Immature natural killer cell (primary cell): ENCODE measurements at regions not wholly inside any gene's neighbourhood (a gene's known extent, or its start where the extent isn't known, plus 50 kb on each side); places are given as distances from the start of the nearest gene placed in this dataset.

Experiments
- DNase-seq, 3 donors: peaks; one replicate each; pipeline ENCODE4 v3.0.0; 2022; ENCODE audit warnings: mixed read lengths in 1 of 3
- H3K27ac Mint-ChIP-seq, 6 donors: one replicate each; pipeline ENCODE4 v1.8.0; 2020; ENCODE audit warnings: mixed read lengths in 6 of 6, mild to moderate bottlenecking in 5 of 6, inconsistent platforms in 4 of 6, moderate library complexity in 3 of 6
- H3K27me3 Mint-ChIP-seq, 3 donors: one replicate each; pipeline ENCODE4 v1.8.0; 2020 to 2021; ENCODE audit warnings: low read depth in 3 of 3, mild to moderate bottlenecking in 3 of 3, mixed read lengths in 3 of 3, moderate library complexity in 3 of 3, inconsistent platforms in 1 of 3
- H3K36me3 Mint-ChIP-seq, 3 donors: one replicate each; pipeline ENCODE4 v1.8.0; 2020; ENCODE audit warnings: mixed read lengths in 3 of 3, inconsistent platforms in 2 of 3, mild to moderate bottlenecking in 2 of 3
- H3K4me1 Mint-ChIP-seq, 2 donors: one replicate each; pipeline ENCODE4 v1.8.0; 2020; ENCODE audit warnings: inconsistent platforms in 2 of 2, mild to moderate bottlenecking in 2 of 2, mixed read lengths in 2 of 2, moderate library complexity in 1 of 2
- H3K4me3 Mint-ChIP-seq, 5 donors: one replicate each; pipeline ENCODE4 v1.8.0; 2020; ENCODE audit warnings: mild to moderate bottlenecking in 5 of 5, mixed read lengths in 5 of 5, inconsistent platforms in 3 of 5, moderate library complexity in 3 of 5
- H3K9me3 Mint-ChIP-seq, 6 donors: one replicate each; pipeline ENCODE4 v1.8.0; 2020; ENCODE audit warnings: mild to moderate bottlenecking in 6 of 6, mixed read lengths in 6 of 6, inconsistent platforms in 4 of 6, moderate library complexity in 3 of 6

DNA sequence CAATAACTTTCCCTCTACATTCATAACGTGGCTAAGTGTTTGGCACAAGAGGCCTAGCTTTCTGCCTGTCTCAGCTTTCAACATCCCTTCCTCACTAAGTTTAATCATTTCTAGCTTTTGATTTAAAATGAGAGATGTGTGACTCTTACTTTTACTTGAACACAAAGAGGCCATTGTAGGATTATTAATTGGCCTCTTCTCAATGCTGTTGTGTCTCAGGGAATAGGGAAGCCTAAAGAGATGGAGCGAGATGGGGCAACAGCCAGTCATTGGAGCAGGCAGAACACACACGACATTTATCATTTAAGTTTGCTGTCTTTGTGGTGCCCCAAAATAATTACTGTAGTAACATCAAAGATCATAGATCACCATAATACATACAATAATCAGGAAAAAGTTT is 167.1 kb upstream of the TRIM24 start:
- no peaks in the 10 kb centered on the region for H3K9me3 Mint-ChIP-seq
- H3K4me1 Mint-ChIP-seq, result no peaks in the 10 kb centered on the region
- H3K4me3 Mint-ChIP-seq, result no peak overlapping the region
- DNase-seq, result no peak
- no peaks in the 10 kb centered on the region for H3K27me3 Mint-ChIP-seq
- no peaks in the 10 kb centered on the region for H3K36me3 Mint-ChIP-seq
- no peak overlapping the region for H3K27ac Mint-ChIP-seq

DNA sequence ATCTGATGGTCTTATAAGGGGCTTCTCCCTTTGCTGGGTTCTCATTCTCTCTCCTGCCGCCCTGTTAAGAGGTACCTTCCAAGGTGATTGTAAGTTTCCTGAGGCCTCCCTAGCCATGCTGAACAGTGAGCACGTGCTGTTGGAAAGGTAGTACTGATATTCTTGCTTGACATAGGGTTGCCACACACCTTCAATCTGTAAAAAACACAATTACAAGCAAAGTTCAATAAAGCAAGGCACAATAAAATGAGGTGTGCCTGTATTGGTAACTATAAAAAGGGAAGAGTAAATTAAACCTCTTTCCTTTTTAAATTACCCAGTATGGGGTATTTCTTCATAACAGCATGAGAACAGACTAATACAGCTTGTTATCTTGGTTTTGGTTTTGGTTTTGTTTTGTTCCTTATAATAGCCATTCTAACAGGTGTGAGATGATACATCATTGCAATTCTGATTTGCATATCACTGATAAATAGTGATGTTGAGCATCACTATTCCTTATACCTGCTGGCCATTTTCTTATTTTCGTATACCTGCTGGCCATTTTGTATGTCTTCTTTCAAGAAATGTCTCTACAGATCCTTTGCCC is 164.9 kb upstream of the TRIM24 start:
- no peaks in the 10 kb centered on the region for H3K4me1 Mint-ChIP-seq
- no peaks in the 10 kb centered on the region for H3K9me3 Mint-ChIP-seq
- DNase-seq, result no peak
- no peak overlapping the region for H3K27ac Mint-ChIP-seq
- no peaks in the 10 kb centered on the region for H3K27me3 Mint-ChIP-seq
- no peaks in the 10 kb centered on the region for H3K36me3 Mint-ChIP-seq
- no peak overlapping the region for H3K4me3 Mint-ChIP-seq

DNA sequence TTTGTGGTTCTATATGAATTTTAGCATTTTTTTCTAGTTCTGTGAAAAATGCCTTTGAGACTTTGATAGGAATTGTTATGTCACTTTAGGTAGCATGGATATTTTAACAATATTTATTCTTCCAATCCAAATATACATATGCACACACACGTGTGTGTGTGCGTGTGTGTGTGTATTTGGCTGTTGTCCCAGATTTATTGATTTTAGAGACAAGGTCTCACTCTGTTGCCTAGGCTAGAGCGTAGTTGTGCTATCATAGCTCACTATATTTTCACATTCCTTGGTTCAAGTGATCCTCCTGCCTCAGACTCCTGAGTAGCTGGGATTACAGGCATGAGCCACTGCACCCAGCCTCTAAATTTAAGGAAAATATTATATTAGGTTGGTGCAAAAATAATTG is 162.5 kb upstream of the TRIM24 start:
- DNase-seq, result no peak
- peaks cover 0 to 2% (median 0%) of the 10 kb centered on the region in 6 donors for H3K9me3 Mint-ChIP-seq
- no peaks in the 10 kb centered on the region for H3K36me3 Mint-ChIP-seq
- H3K27ac Mint-ChIP-seq, result no peak overlapping the region
- H3K27me3 Mint-ChIP-seq, result peaks cover 0 to 3% (median 0%) of the 10 kb centered on the region in 3 donors
- no peak overlapping the region for H3K4me3 Mint-ChIP-seq
- no peaks in the 10 kb centered on the region for H3K4me1 Mint-ChIP-seq

DNA sequence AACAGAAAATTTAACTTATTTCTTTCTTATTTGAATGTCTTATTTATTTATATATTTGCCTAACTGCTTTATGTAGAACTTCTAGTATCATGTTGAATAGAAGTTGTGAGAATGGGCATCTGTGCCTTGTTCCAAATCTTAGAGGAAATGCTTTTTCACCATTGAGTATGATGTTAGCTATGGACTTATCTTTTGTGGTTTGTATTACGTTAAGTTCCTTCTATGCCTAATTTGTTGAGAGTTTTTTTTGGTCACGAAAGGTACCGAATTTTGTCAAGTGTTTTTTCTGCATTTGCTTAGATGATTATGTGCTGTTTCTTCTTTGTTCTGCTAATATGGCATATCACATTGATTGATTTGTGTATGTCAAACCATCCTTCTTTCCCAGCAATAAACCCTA is 161.0 kb upstream of the TRIM24 start:
- H3K27ac Mint-ChIP-seq, result no peak overlapping the region
- H3K4me3 Mint-ChIP-seq, result no peak overlapping the region
- no peaks in the 10 kb centered on the region for H3K36me3 Mint-ChIP-seq
- peaks cover 0 to 2% (median 0%) of the 10 kb centered on the region in 6 donors for H3K9me3 Mint-ChIP-seq
- DNase-seq, result no peak
- peaks cover 0 to 3% (median 0%) of the 10 kb centered on the region in 3 donors for H3K27me3 Mint-ChIP-seq
- no peaks in the 10 kb centered on the region for H3K4me1 Mint-ChIP-seq

DNA sequence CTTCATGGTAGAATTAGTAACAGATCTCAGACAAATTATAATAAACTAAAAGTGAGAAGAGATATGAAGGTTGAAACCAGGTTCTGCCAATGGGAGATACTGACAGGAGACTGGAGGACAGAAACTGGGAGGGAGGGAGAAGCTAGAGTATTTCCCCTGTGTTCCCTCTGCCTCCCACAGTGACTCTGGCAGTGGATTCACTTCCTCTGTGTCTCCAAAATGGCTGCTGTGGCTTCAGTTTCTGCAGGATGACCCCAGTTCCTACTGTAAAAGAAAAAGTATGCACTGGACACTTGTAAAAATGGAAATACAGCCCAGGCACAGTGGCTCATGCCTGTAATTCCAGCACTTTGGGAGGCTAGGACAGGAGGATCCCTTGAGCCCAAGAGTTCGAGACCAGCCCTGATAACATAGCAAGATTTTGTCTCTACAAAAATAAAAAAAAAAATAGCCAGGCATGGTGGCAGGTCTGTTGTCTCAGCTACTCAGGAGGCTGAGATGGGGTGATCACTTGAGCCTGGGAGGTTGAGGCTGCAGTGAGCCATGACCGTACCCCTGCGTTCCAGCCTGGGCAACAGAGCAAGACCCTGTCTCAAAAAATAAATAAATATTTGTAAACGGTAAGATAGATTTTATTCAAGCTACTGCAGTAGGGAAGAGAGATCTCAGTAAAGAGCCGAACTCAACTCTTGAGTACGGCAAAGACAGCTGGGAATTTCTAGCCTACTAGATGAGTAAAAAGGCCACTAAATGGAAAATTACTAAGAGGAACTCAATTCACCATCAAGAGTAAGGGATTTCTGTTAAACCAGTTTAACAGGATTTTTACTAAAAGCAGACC is 156.6 kb upstream of the TRIM24 start:
- Mint-ChIP-seq H3K9me3 (peaks cover 0 to 2% (median 0%) of the 10 kb centered on the region in 6 donors), H3K27me3 (peaks cover 0 to 3% (median 2%) of the 10 kb centered on the region in 3 donors)
- no peak for DNase-seq

DNA sequence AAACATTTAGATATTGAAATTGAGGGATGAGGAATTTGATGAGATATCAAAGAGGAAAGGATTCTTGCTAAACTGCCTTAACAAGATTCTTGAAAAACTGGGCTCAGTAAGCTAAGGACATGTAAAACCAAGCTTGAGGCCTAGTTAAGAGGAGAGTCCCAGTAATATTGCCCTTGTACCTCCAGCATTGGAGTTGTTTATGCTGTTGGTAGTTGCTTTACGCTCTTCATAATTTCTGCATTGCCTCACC is 156.1 kb upstream of the TRIM24 start:
- DNase-seq, result no peak
- Mint-ChIP-seq H3K4me3 (no peak overlapping the region), H3K36me3 (no peaks in the 10 kb centered on the region), H3K27ac (no peak overlapping the region), H3K4me1 (no peaks in the 10 kb centered on the region), H3K9me3 (peaks cover 0 to 2% (median 0%) of the 10 kb centered on the region in 6 donors), H3K27me3 (peaks cover 0 to 5% (median 2%) of the 10 kb centered on the region in 3 donors)

More for the DNA sequence above, 156.6 kb upstream of the TRIM24 start:
- H3K27ac Mint-ChIP-seq, result no peak overlapping the region
- no peaks in the 10 kb centered on the region for H3K4me1 Mint-ChIP-seq
- H3K4me3 Mint-ChIP-seq, result no peak overlapping the region
- no peaks in the 10 kb centered on the region for H3K36me3 Mint-ChIP-seq

DNA sequence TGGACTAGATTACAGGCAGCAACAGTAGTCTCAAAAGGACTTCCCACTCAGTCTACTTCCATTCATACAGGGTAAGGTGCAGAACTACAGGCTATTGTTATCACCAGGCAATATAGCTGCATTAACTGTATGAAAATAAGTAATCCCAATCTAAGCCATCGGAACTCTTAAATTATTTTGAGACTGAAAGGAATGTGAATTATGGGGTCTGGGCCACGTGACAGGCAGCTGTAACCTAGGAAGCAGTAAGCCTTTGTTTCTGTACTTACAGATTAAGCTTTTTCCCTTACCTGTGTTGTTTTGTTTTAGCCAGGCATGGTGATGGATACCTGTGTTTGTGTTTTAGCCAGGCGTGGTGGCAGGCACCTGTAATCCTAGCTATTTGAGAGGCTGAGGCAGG is 152.4 kb upstream of the TRIM24 start:
- no peaks in the 10 kb centered on the region for H3K4me1 Mint-ChIP-seq
- H3K27me3 Mint-ChIP-seq, result peaks cover 0 to 3% (median 2%) of the 10 kb centered on the region in 3 donors
- no peak for DNase-seq
- no peaks in the 10 kb centered on the region for H3K36me3 Mint-ChIP-seq
- no peaks in the 10 kb centered on the region for H3K9me3 Mint-ChIP-seq
- no peak overlapping the region for H3K27ac Mint-ChIP-seq
- no peak overlapping the region for H3K4me3 Mint-ChIP-seq

DNA sequence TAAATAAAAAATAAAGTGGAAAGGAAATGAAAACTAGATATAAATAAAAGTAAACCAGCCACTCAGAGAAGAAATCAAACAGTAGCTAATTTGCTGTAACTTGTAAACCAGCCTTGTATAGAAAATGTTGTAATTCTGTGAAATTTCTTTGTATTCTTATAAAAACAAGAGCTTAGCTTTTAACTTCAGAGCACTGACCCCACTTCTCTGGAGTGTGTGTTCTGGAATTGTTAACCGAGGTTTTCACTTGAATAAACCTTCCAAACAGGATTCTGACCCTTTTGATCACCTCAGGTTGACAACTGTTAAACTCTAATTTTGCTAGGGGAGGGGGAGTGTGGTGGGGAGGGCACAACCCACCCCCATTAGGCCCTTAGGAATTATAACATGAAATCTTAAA is 151.9 kb upstream of the TRIM24 start:
- Mint-ChIP-seq H3K9me3 (no peaks in the 10 kb centered on the region), H3K27ac (no peak overlapping the region), H3K4me3 (no peak overlapping the region), H3K27me3 (peaks cover 0 to 3% (median 2%) of the 10 kb centered on the region in 3 donors), H3K36me3 (no peaks in the 10 kb centered on the region), H3K4me1 (no peaks in the 10 kb centered on the region)
- no peak for DNase-seq

DNA sequence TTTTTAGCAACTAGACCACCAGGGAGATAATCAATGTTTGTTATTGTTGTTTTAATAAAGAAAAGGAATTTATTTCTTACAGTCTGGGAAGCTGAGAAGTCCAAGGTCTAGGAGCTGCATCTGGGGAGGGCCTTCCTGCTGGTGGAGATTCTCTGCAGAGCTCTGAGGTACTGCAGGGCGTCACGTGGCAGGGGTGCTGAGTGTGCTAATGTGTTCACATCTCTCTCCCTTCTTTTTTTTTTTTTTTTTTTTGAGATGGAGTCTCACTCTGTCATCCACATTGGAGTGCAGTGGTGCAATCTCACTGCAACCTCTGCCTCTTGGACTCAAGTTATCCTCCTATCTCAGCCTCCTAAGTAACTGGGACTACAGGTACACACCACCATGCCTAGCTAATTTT is 150.9 kb upstream of the TRIM24 start:
- no peak overlapping the region for H3K27ac Mint-ChIP-seq
- no peaks in the 10 kb centered on the region for H3K36me3 Mint-ChIP-seq
- no peak overlapping the region for H3K4me3 Mint-ChIP-seq
- no peaks in the 10 kb centered on the region for H3K4me1 Mint-ChIP-seq
- no peak for DNase-seq
- peaks cover 0 to 3% (median 2%) of the 10 kb centered on the region in 3 donors for H3K27me3 Mint-ChIP-seq
- H3K9me3 Mint-ChIP-seq, result peaks cover 0 to 2% (median 0%) of the 10 kb centered on the region in 6 donors

DNA sequence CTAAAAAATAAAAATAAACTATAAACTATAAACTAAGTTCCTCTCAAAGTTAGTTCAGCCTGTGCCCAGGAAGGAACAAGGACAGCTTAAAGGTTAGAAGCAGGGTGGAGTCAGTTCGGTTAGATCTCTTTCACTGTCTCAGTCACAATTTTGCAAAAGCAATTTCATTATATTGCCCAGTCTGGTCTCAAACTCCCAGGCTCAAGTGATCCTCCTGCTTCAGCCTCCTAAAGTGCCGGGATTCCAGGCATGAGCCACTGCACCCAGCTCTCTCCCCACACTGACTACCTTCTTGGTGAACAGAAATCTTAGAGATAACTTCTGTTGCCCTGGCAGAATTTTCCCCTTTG is 146.3 kb upstream of the TRIM24 start:
- peaks cover 0 to 4% (median 0%) of the 10 kb centered on the region in 6 donors for H3K9me3 Mint-ChIP-seq
- peaks cover 0 to 2% of the 10 kb centered on the region in 2 donors for H3K4me1 Mint-ChIP-seq
- DNase-seq, result no peak
- no peak overlapping the region for H3K27ac Mint-ChIP-seq
- peaks cover 0 to 4% (median 0%) of the 10 kb centered on the region in 3 donors for H3K27me3 Mint-ChIP-seq
- no peaks in the 10 kb centered on the region for H3K36me3 Mint-ChIP-seq
- no peak overlapping the region for H3K4me3 Mint-ChIP-seq

DNA sequence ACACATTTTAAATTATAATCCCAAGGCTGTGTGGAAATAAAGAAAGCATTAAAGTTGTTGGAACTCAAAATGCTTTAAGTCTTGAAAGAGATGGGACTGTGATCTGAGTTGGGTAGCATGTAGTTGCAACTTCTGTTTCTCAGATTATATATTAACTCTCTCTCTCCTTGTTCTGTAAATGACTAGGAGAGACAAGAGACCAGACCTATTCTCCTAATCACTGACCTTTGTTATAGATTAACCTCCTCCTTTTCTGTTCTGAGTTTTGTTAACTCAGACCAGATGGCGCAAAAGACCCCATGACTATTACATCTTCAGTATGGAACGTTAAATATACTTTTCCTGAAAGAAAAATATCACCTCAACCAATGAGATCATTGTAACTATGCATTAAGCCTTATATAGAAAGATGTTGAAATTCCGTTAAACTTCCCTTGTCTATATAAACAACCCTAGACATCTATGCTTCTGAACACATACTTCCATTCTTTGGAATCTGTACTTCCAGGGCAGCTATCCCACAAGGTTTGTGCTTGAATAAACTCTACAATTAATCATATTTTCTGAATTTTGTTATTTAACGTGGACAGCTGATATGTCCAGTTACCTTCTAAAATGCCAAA is 143.5 kb upstream of the TRIM24 start:
- H3K9me3 Mint-ChIP-seq, result peaks cover 0 to 4% (median 0%) of the 10 kb centered on the region in 6 donors
- H3K4me3 Mint-ChIP-seq, result no peak overlapping the region
- no peak for DNase-seq
- H3K27me3 Mint-ChIP-seq, result peaks cover 0 to 1% (median 1%) of the 10 kb centered on the region in 3 donors
- peaks cover 0 to 2% of the 10 kb centered on the region in 2 donors for H3K4me1 Mint-ChIP-seq
- no peak overlapping the region for H3K27ac Mint-ChIP-seq
- H3K36me3 Mint-ChIP-seq, result no peaks in the 10 kb centered on the region

DNA sequence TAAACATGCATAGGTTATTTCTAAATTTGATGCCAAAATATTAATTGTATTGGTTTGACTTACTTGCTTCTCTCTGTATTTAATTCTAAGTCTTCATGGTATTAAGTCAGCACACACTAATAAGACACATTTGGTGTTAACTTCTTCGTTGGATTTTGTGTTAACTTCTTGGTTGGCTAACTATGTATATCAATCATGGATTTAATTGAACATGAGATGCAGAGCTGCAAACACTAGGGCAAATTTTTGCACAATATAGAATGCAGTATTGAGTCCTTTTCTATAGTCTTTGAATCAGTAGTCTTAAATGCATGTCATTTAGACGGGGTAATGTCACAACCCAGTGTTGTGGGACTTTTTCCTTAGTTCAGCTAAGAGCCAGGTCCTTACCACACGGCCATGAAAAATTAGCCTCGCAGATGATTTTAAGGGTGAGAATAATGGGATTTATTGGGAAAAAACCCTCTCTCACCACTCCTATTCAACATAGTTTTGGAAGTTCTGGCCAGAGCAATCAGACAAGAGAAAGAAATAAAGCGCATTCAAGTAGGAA is 142.9 kb upstream of the TRIM24 start:
- Mint-ChIP-seq H3K36me3 (no peaks in the 10 kb centered on the region), H3K9me3 (peaks cover 0 to 4% (median 0%) of the 10 kb centered on the region in 6 donors), H3K4me3 (no peak overlapping the region), H3K27ac (no peak overlapping the region), H3K4me1 (peaks cover 0 to 2% of the 10 kb centered on the region in 2 donors), H3K27me3 (peaks cover 0 to 3% (median 1%) of the 10 kb centered on the region in 3 donors)
- no peak for DNase-seq

DNA sequence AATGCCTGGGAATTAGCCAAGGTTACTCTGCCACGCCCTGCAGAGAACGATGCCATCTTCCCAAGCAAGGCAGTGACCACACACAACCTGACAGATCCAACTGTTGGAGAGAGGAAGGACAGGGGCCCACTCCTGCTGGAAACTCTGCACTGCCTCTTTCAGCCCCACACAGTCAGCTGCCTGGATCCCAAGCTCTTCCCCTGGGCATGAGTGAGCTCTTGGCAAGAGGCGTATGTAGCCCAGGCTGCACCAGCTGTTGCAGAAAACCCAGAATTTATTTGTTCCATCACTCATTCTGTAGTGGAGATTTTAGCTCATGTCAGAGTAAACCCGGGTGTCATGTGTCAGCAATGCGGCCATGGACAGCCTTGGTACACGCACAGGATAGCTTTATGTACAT is 135.1 kb upstream of the TRIM24 start:
- Mint-ChIP-seq H3K27ac (no peak overlapping the region), H3K4me3 (no peak overlapping the region), H3K4me1 (no peaks in the 10 kb centered on the region), H3K27me3 (peaks cover 0 to 3% (median 0%) of the 10 kb centered on the region in 3 donors), H3K9me3 (peaks cover 11 to 25% (median 13%) of the 10 kb centered on the region in 6 donors), H3K36me3 (no peaks in the 10 kb centered on the region)
- DNase-seq, result no peak

DNA sequence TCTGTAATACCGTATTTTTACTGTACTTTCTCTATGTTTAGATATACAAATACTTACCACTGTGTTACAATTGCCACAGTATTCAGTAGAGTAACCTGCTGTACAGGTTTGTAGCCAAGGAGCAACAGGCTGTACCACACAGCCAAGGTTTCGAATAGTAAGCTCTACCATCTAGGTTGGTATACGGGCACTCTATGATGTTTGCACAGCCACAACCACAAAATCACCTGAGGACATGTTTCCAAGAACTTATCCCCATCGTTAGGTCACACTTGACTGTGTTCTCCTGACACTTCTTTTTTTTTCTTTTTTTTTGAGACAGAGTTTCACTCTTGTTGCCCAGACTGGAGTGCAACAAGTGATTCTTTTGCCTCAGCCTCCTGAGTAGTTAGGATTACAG is 134.6 kb upstream of the TRIM24 start:
- H3K27ac Mint-ChIP-seq, result no peak overlapping the region
- H3K27me3 Mint-ChIP-seq, result peaks cover 0 to 3% (median 0%) of the 10 kb centered on the region in 3 donors
- no peak for DNase-seq
- H3K9me3 Mint-ChIP-seq, result peaks cover 11 to 28% (median 15%) of the 10 kb centered on the region in 6 donors
- no peak overlapping the region for H3K4me3 Mint-ChIP-seq
- H3K4me1 Mint-ChIP-seq, result no peaks in the 10 kb centered on the region
- no peaks in the 10 kb centered on the region for H3K36me3 Mint-ChIP-seq
